GM19324 (cell line): ENCODE measurements at regions not wholly inside any gene's neighbourhood (a gene's known extent, or its start where the extent isn't known, plus 50 kb on each side); places are given as distances from the start of the nearest gene placed in this dataset.

Source experiments
- ATAC-seq: cut with Tn5 transposase; IDR thresholded peaks from one replicate; pipeline ENCODE4 v1.9.1; 2021; ENCODE audit warnings: mild to moderate bottlenecking, moderate library complexity; ENCODE audit not compliant: unreplicated experiment, low FRiP score

DNA sequence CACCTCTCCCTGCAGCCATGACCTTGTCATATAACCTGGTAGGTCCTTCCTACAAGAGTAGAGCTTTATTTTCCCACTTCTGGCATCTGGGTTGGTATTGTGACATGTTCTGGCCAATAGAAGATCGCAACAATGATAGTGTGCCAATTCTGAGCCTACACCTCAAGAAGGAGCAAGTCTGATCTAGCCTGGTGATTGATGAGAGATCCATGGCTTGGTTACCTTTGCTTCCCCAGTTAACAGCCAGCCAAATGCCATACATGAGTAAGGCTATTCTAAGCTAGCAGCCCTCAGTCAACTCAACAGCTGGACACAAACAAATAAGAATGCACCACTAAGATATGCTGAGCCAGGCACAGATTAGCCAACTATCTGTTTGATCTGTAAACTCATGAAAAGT is 226.7 kb downstream of the LMO4 start:
- no peak for ATAC-seq

DNA sequence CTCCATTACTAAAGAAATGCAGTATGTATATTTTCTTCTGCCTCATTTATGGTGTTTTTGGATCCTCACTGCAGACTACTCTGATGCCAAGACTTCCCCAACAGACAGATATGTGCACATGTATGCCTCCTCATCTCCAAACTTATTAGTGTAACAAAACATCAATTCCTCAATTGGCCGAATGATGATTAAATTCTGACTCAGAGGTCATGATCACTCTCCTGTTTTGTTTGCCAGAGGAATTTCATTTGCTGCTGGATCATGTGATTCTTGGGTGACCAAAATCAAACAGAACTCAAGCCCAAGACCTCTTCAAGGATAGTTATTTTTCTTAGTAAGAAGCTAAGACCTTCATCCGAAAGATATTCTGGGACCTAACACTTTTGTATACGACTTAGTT is 227.6 kb downstream of the LMO4 start:
- no peak for ATAC-seq

DNA sequence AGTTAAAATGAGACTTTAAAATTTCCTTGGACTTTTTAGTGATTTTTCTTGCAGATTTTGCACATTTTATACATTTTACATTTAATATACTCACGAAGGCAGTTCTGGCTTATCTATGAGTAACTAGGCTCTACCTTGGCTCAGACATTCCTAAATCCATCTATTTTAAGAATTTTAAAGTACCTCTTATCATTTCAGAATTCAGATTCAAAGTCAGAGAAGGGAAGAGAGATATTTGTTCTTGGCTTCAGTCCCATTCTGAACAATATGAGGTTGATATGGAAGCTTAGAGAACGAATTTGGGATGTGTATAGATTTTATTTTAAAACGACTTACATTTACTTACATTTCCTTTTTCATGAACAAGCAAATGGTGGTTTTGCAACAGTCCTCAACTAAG is 230.2 kb downstream of the LMO4 start:
- ATAC-seq: no peak

DNA sequence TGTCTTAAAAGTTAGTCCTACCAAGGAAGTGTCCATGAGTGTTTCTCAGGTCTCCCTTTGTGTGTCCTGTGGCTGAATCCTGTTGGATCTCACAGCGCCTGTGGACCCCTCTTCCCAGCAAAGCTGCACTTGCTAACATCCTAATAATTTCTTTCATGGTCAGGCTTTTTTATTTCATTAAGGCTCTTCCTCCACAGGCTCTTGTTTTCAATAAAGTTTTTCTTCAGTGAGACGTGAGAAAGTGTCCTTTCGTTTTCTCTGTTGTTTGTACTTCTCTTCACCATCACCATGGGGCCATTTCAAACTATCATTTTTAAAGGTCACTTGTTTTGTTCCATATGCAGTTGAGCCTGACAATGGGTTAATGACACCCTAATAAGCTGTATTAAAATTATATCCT is 231.5 kb downstream of the LMO4 start:
- no peak for ATAC-seq

- ATAC-seq: no peak
These were observed 232.1 kb downstream of the LMO4 start for GRCh38 chr1:87560601-87561360.

- ATAC-seq: no peak
These were observed 234.5 kb downstream of the LMO4 start for GRCh38 chr1:87563211-87563610.

- ATAC-seq: no peak
These were observed 237.2 kb downstream of the LMO4 start for GRCh38 chr1:87565861-87566260.

DNA sequence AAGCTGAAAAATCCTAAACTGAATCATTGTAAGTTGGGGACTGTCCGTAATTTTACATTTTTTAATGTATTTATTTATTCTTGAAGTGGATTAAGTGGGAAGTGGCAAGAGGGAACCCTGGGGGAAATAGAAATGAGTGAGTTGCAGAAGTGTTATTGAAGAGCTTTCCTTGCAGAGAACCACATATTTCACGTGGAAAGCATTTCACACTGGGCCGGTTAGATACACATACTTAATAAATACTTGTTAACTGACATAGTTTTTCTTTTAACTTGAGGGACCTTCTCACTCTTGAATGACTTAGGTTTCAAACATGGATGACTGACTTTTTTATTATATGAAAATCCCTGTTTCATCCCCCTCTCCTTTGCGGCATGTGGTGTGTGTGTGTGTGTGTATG is 239.3 kb downstream of the LMO4 start:
- no peak for ATAC-seq

DNA sequence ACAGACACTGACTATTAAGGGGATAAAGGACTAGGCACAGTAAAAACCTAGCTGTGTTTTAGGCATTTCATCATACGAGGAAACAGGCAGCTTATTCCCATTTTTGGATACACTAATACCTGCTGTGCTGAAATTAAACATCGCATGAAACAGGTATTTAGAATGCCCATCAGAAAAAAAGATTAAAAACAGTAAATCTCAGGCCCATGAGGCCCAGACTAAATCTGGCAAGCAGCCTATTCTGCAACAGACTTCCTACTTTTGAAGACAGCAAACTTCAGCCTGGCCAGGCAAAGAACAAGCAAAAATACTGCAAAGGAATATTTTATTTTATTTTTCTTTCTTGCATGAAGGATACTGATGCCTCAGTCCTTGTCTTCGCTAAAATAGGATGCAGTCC is 240.2 kb downstream of the LMO4 start:
- ATAC-seq: no peak

DNA sequence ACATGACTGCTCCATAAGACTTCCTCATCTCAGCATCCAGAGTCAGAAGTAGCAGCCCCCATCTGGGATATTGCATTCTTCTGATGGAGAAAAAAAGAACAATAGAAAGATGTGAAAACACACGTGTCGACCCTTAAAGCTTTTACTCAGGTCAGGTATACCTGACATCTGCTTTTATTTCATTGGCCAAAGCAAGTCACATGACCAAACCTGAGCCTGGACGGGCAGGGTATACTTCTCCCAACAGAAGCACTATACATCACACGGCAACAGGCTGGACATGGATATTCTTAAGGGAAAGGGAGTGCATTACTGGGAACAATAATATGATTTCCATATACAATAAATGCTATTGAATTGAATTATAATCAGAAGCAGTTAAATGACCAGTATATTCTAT is 243.3 kb downstream of the LMO4 start:
- no peak for ATAC-seq

GRCh38 chr1:87572891-87573290 is 244.2 kb downstream of the LMO4 start:
- no peak for ATAC-seq

DNA sequence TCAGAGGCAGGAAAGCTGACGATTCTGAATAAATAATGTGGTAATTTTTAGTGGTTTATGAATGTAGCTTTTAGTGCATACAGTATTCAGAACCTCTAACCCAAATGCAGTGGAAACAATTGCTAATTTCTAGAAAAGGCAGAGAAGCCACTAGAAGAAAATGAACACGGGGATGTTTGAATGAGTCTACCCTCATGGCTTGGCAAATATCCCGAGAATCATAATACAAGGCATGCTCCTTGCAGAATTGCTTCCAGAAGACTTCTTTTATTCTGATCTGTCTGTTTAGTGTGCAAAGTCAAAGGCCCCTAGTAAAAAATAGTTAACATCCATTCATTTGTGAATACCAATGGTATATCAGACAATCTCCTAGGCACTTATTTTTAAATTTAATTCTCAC is 246.8 kb downstream of the LMO4 start:
- ATAC-seq: no peak

- ATAC-seq: no peak
These were observed 249.8 kb downstream of the LMO4 start for GRCh38 chr1:87578464-87578863.

DNA sequence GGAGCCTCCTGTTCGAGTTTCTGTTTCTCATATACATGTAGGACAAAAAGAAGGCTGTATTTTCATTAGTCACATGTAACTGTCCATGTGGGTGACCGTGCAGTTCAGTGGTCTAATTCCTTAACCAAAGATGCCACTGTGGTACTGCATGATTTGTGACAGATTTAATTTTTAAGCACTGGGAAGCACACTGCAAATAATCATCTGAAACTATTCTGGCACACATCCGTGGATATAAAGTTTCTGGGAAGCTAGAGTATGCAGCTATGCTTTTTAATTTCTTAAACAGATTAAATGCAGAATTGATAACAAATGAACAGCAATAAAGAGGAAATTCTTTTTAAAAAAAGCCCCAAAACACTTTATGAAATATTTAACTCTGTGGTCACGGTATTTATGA is 254.8 kb downstream of the LMO4 start:
- ATAC-seq: no peak

GRCh38 chr1:87584586-87584985 is 255.9 kb downstream of the LMO4 start:
- ATAC-seq: no peak

- ATAC-seq: no peak
These were observed 257.8 kb downstream of the LMO4 start for GRCh38 chr1:87586501-87586900.

DNA sequence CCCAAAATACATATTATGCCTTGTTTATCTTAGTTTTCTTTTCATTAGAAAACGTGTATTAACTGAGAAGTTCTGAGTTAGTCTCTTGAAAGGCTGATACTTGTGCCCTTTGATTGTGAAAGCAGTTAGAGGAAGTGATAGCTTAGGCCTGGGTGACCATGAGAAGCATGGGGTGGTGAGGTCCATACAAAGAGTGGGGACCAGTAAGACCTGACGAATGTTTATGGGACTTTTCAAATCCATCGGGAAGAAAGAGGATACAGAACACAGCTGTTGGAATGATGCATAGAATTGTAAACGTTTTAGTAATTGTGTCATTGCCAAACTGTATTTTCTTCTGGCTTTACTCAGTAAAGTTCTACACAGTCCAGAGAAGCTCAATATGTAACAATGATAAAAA is 259.8 kb downstream of the LMO4 start:
- peak; percentile 80 for ATAC-seq

DNA sequence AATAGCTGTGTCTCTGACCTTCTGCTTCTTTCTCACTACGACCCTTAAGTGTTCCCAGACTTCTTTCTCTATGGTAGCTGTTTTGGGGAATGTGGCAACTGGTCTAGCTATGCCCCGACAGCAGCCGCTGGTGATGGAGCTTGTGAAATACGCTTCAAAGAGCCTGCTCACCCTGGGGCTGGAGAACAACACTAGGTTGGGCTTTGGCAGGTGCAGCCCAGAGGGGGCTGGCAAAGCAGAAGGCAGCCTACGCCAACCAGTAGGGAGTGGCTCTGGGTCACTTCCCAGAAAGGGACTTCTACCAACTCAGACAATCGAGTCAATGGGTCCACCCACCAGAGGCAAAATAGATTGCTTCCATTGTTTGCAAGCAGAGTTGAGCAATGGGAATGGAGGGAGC is 262.8 kb downstream of the LMO4 start:
- ATAC-seq: no peak

- peak; percentile 76 for ATAC-seq
These were observed 263.5 kb downstream of the LMO4 start for GRCh38 chr1:87592156-87592555.

DNA sequence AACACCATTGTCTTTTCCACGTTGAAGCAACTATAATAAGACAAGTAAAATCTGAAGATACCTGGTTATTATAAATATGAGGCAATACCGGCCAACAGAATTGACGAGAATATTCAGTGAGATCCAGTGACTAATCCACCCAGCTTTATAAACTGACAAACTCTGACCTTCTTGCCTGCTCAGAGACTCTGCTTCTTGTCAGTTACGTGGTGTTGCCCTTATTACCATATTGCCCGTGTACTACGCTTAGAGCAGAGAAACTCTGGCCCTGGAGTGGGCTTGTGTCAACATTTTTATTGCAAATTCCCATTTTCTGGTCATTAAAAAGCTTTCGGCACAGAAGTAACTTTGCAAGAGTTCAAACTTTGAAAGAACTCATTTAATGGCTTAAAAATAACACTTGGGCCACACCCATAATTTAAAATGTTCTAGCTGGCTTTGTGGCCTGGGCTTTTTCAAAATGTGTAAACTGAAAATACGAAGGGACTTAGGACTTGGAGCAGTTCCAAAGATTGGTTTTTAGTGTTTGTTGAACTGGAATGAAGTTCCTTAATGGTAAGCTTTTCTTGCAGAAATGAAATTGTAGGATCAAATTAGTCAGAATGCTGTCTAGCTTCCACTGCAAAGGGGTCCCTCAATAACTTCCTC is 266.2 kb downstream of the LMO4 start:
- no peak for ATAC-seq

GRCh38 chr1:87595384-87595781 is 266.7 kb downstream of the LMO4 start:
- no peak for ATAC-seq

GRCh38 chr1:87598429-87598828 is 269.7 kb downstream of the LMO4 start:
- no peak for ATAC-seq
